IMR-90 (cell line): ENCODE measurements at regions not wholly inside any gene's neighbourhood (a gene's known extent, or its start where the extent isn't known, plus 50 kb on each side); places are given as distances from the start of the nearest gene placed in this dataset.

Experiments
- ATAC-seq: fragments of 200-7000 bp; cut with Tn5 transposase; 2 replicates; pipeline ENCODE4 v1.9.1; 2020; ENCODE audit warnings: low read depth, mild to moderate bottlenecking, moderate library complexity
- BruUV-seq: library from RNA; stranded (reverse); fragments of 400-500 nt; replicated peaks from 2 replicates; lab custom pipeline; 2021; lab: Mats Ljungman, UMichigan
- CTCF ChIA-PET: fragments of 300-600 bp; formaldehyde crosslinking; extraction: SDS; loops from one replicate; lab custom pipeline; 2021; ENCODE audit warnings: antibody characterized with exemption; lab: Yijun Ruan, JAX
- POLR2A ChIA-PET: fragments of 300-600 bp; sonication (Branson Sonifier 250); formaldehyde crosslinking; loops from one replicate; lab custom pipeline; 2022; ENCODE audit warnings: antibody characterized with exemption; ENCODE audit not compliant: unreplicated experiment; lab: Charles Lee
- DNase-seq: peaks from one replicate; pipeline ENCODE4 v3.0.0; 2013
- H2AFZ ChIP-seq: replicated peaks from 2 replicates; pipeline ENCODE3; 2013; ENCODE audit warnings: low read length, mild to moderate bottlenecking; ENCODE audit not compliant: poor library complexity
- H2AK5ac ChIP-seq: 2 replicates; pipeline ENCODE4 v1.6.1; 2013; ENCODE audit warnings: low read depth, low read length, inconsistent platforms
- H2AK9ac ChIP-seq: replicated peaks from 2 replicates; pipeline ENCODE3; 2013; ENCODE audit warnings: mild to moderate bottlenecking, low read depth, low read length, moderate library complexity; ENCODE audit not compliant: poor library complexity
- H2BK120ac ChIP-seq: 2 replicates; pipeline ENCODE4 v1.6.1; 2013; ENCODE audit warnings: low read depth, low read length, inconsistent platforms
- H2BK15ac ChIP-seq: 3 replicates; pipeline ENCODE4 v1.6.1; 2013; ENCODE audit warnings: low read depth, low read length, inconsistent platforms
- H2BK20ac ChIP-seq: 2 replicates; pipeline ENCODE4 v1.6.1; 2013; ENCODE audit warnings: low read depth, mild to moderate bottlenecking, inconsistent platforms, low read length, moderate library complexity
- H2BK5ac ChIP-seq: 2 replicates; pipeline ENCODE4 v1.6.1; 2013; ENCODE audit warnings: mild to moderate bottlenecking, low read depth, low read length, inconsistent platforms; ENCODE audit not compliant: poor library complexity, severe bottlenecking
- H3K14ac ChIP-seq: replicated peaks from 2 replicates; pipeline ENCODE4 v1.6.1; 2013; ENCODE audit warnings: low read depth, low read length, inconsistent platforms
- H3K18ac ChIP-seq: 2 replicates; pipeline ENCODE4 v1.6.1; 2013; ENCODE audit warnings: low read depth, low read length, control low read depth
- H3K23ac ChIP-seq: 2 replicates; pipeline ENCODE4 v1.6.1; 2013; ENCODE audit warnings: low read depth, low read length, inconsistent platforms
- H3K27ac ChIP-seq: 2 replicates; pipeline ENCODE4 v1.5.1; 2013; ENCODE audit warnings: mild to moderate bottlenecking, control low read depth, low read length; ENCODE audit not compliant: insufficient read depth
- H3K27me3 ChIP-seq: 2 replicates; pipeline ENCODE4 v1.6.1; 2013; ENCODE audit warnings: low read length; ENCODE audit not compliant: control insufficient read depth, insufficient read depth
- H3K36me3 ChIP-seq: 2 replicates; pipeline ENCODE4 v1.6.1; 2013; ENCODE audit warnings: low read length, mixed read lengths; ENCODE audit not compliant: control insufficient read depth, insufficient read depth
- H3K4ac ChIP-seq: 2 replicates; pipeline ENCODE4 v1.6.1; 2013; ENCODE audit warnings: low read depth, low read length, inconsistent platforms
- H3K4me1 ChIP-seq: 2 replicates; pipeline ENCODE4 v1.6.1; 2013; ENCODE audit warnings: low read length, mixed read lengths; ENCODE audit not compliant: control insufficient read depth, insufficient read depth
- H3K4me2 ChIP-seq: 2 replicates; pipeline ENCODE4 v1.6.1; 2013; ENCODE audit warnings: low read depth, mild to moderate bottlenecking, control low read depth, low read length, moderate library complexity
- H3K4me3 ChIP-seq: 2 replicates; pipeline ENCODE4 v1.5.1; 2013; ENCODE audit warnings: low read depth, mild to moderate bottlenecking, control low read depth, low read length, moderate library complexity; ENCODE audit not compliant: insufficient read depth
- H3K56ac ChIP-seq: 2 replicates; pipeline ENCODE4 v1.6.1; 2013; ENCODE audit warnings: low read length, inconsistent platforms; ENCODE audit not compliant: insufficient read depth; ENCODE audit errors: extremely low read depth
- H3K79me1 ChIP-seq, 2 experiments: 2 replicates each; pipeline ENCODE4 v1.6.1; 2013; ENCODE audit warnings: low read length in 2 of 2, inconsistent platforms in 1 of 2, low read depth in 1 of 2
- H3K9ac ChIP-seq: 2 replicates; pipeline ENCODE4 v1.6.1; 2013; ENCODE audit warnings: low read depth, low read length, control low read depth
- H3K9me1 ChIP-seq: 2 replicates; pipeline ENCODE4 v1.6.1; 2013; ENCODE audit warnings: low read length, inconsistent platforms; ENCODE audit not compliant: insufficient read depth
- H3K9me3 ChIP-seq: 2 replicates; pipeline ENCODE4 v1.6.1; 2013; ENCODE audit warnings: low read length; ENCODE audit not compliant: control insufficient read depth, insufficient read depth
- H4K20me1 ChIP-seq: 2 replicates; pipeline ENCODE4 v1.6.1; 2013; ENCODE audit warnings: low read length, inconsistent platforms; ENCODE audit not compliant: insufficient read depth
- H4K5ac ChIP-seq: 2 replicates; pipeline ENCODE4 v1.6.1; 2013; ENCODE audit warnings: mild to moderate bottlenecking, low read depth, low read length, control low read depth
- H4K8ac ChIP-seq, 2 experiments: 2 replicates each; pipeline ENCODE4 v1.6.1; 2013; ENCODE audit warnings: low read depth in 2 of 2, low read length in 2 of 2, control low read depth in 1 of 2, inconsistent platforms in 1 of 2
- H4K91ac ChIP-seq: 2 replicates; pipeline ENCODE4 v1.6.1; 2013; ENCODE audit warnings: low read depth, low read length, inconsistent platforms; ENCODE audit not compliant: insufficient read depth
- BHLHE40 ChIP-seq: fragments of 150-350 bp; IDR thresholded peaks from 2 replicates; pipeline ENCODE4 v1.6.1; 2016; ENCODE audit warnings: mild to moderate bottlenecking, low read depth, low read length
- CEBPB ChIP-seq: IDR thresholded peaks from 2 replicates; pipeline ENCODE4 v1.6.1; 2012; ENCODE audit warnings: low read depth, low read length, improper control_type of control experiment
- ELK1 ChIP-seq: fragments of 150-350 bp; IDR thresholded peaks from 2 replicates; pipeline ENCODE4 v1.6.1; 2016; ENCODE audit warnings: low read depth, mild to moderate bottlenecking, low read length, moderate library complexity, borderline replicate concordance
- MAZ ChIP-seq: IDR thresholded peaks from 2 replicates; pipeline ENCODE4 v1.6.1; 2012; ENCODE audit warnings: low read depth, mild to moderate bottlenecking, low read length, improper control_type of control experiment, moderate library complexity, borderline replicate concordance
- NFE2L2 ChIP-seq: fragments of 150-350 bp; IDR thresholded peaks from 2 replicates; pipeline ENCODE4 v1.6.1; 2016; ENCODE audit warnings: low read depth, mild to moderate bottlenecking, low read length
- POLR2A ChIP-seq: IDR thresholded peaks from 2 replicates; pipeline ENCODE4 v1.6.1; 2012; ENCODE audit warnings: mild to moderate bottlenecking, low read depth, low read length
- RCOR1 ChIP-seq: IDR thresholded peaks from 2 replicates; pipeline ENCODE4 v1.6.1; 2012; ENCODE audit warnings: mild to moderate bottlenecking, low read length, improper control_type of control experiment; ENCODE audit not compliant: insufficient replicate concordance
- RFX5 ChIP-seq: IDR thresholded peaks from 2 replicates; pipeline ENCODE4 v1.8.0; 2012; ENCODE audit warnings: low read depth, mild to moderate bottlenecking, low read length, moderate library complexity
- WGBS, 2 experiments: methylation state at CpG; one replicate each; pipeline versions ENCODE4 v1.1.5 to v1.1.7; 2013; ENCODE audit warnings: missing lambda C conversion rate in 2 of 2; ENCODE audit not compliant: insufficient read length in 1 of 2; ENCODE audit errors: extremely low coverage in 2 of 2; 5-methylcytosine and 5-hydroxymethylcytosine counted together
- dilution Hi-C: fragments of 300-500 bp; cut with HindIII; formaldehyde crosslinking; loops from one replicate; pipeline ENCODE4 v1.14.3; 2018; ENCODE audit warnings: low sequenced_read_pairs; ENCODE audit not compliant: unreplicated experiment
- in situ Hi-C: fragments of 300-500 bp; cut with MboI; formaldehyde crosslinking; loops from 3 replicates; pipeline ENCODE4 v1.14.3; 2019; ENCODE audit warnings: low sequenced_read_pairs, inconsistent platforms, mixed read lengths
- intact Hi-C: fragments of 100-400 bp; cut with micrococcal nuclease; formaldehyde crosslinking; loops from 2 replicates; pipeline ENCODE4 v1.10.0; 2022
- TF ChIP-seq, protein P1 (sequence below): fragments of 150-350 bp; IDR thresholded peaks from 2 replicates; pipeline ENCODE4 v1.6.1; 2017; ENCODE audit warnings: mild to moderate bottlenecking, antibody characterized with exemption, low read length, low read depth
- TF ChIP-seq, protein P2 (sequence below): conservative IDR thresholded peaks from 2 replicates; pipeline ENCODE4 v1.5.1; 2012; ENCODE audit warnings: mild to moderate bottlenecking, low read depth, low read length, improper control_type of control experiment

DNA sequence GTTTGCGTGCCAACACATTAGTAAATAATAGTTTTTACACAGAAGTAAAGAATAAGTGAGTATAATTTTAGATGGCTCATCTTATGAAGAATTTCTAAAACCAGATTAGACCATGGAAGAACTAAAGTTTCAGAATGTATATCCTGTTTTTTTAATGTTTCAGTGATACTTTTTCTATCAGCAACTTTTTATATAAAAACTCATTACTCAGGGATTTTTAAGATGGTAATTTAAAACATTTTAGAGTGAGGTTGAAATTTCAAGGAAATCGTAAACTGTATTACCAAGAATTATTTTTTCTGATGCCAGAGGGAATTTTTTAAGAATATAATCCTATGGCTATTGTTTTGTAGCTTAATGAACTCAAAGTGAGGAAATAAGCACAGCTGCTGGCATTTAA is 128.5 kb upstream of the FANCL start:
- Histone ChIP-seq H4K20me1 (no peaks in the 10 kb centered on the region), H2BK5ac (no peak overlapping the region), H2AFZ (no peak overlapping the region), H3K27me3 (no peaks in the 10 kb centered on the region), H3K9me1 (no peaks in the 10 kb centered on the region), H3K18ac (no peak overlapping the region), H4K8ac (no peak overlapping the region), H3K56ac (no peak overlapping the region), H3K27ac (no peak overlapping the region), H3K4me3 (no peak overlapping the region), H2BK20ac (no peak overlapping the region), H2AK5ac (no peak overlapping the region), H2BK15ac (no peak overlapping the region), H3K9me3 (no peaks in the 10 kb centered on the region), H3K23ac (no peak overlapping the region), H2BK120ac (no peak overlapping the region), H4K5ac (no peak overlapping the region), H3K4me1 (no peaks in the 10 kb centered on the region), H3K9ac (no peak overlapping the region), H2AK9ac (no peak overlapping the region), H4K91ac (no peak overlapping the region), H3K4ac (no peak overlapping the region), H3K4me2 (no peak overlapping the region), H3K79me1 (no peaks in the 10 kb centered on the region), H3K14ac (no peak overlapping the region), H3K36me3 (no peaks in the 10 kb centered on the region)
- POLR2A ChIA-PET: no interaction called here
- no CpG with 5 or more reads among the region's 2 CpGs for WGBS, 2 experiments
- TF ChIP-seq MAZ: no peak
- no peak for TF ChIP-seq ELK1
- no peak for TF ChIP-seq RCOR1
- TF ChIP-seq, protein P1, sequence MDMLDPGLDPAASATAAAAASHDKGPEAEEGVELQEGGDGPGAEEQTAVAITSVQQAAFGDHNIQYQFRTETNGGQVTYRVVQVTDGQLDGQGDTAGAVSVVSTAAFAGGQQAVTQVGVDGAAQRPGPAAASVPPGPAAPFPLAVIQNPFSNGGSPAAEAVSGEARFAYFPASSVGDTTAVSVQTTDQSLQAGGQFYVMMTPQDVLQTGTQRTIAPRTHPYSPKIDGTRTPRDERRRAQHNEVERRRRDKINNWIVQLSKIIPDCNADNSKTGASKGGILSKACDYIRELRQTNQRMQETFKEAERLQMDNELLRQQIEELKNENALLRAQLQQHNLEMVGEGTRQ: no peak
- TF ChIP-seq RFX5: no peak
- no peak for TF ChIP-seq POLR2A
- no peak for TF ChIP-seq BHLHE40
- no peak for TF ChIP-seq NFE2L2
- no peak for TF ChIP-seq CEBPB
- TF ChIP-seq, protein P2, sequence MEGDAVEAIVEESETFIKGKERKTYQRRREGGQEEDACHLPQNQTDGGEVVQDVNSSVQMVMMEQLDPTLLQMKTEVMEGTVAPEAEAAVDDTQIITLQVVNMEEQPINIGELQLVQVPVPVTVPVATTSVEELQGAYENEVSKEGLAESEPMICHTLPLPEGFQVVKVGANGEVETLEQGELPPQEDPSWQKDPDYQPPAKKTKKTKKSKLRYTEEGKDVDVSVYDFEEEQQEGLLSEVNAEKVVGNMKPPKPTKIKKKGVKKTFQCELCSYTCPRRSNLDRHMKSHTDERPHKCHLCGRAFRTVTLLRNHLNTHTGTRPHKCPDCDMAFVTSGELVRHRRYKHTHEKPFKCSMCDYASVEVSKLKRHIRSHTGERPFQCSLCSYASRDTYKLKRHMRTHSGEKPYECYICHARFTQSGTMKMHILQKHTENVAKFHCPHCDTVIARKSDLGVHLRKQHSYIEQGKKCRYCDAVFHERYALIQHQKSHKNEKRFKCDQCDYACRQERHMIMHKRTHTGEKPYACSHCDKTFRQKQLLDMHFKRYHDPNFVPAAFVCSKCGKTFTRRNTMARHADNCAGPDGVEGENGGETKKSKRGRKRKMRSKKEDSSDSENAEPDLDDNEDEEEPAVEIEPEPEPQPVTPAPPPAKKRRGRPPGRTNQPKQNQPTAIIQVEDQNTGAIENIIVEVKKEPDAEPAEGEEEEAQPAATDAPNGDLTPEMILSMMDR: no peak
- in situ Hi-C loops: no loop called here
- ATAC-seq (no peak), DNase-seq (no peak)
- dilution Hi-C loops: no loop called here
- CTCF ChIA-PET: interaction anchor here (0.6 kb wide), 1 partner anchor 219 kb away, joined by 3 read pairs; no protein-coding TSS in a partner anchor
- intact Hi-C loops: no loop called here
- BruUV-seq: no TSS peak
